ENCODE measurements at regions not wholly inside any gene's neighbourhood (a gene's known extent, or its start where the extent isn't known, plus 50 kb on each side); places are given as distances from the start of the nearest gene placed in this dataset.

GRCh38 chr4:27764526-27764837 is 903.8 kb downstream of the STIM2 start:
- Histone ChIP-seq H3K4me1 (ENCODE audit: insufficient read depth) (no peaks in the 10 kb centered on the region), H3K79me2 (ENCODE audit: insufficient read depth) (no peaks in the 10 kb centered on the region), H3F3A (ENCODE audit: insufficient read depth) (no peaks in the 10 kb centered on the region), H3K36me3 (ENCODE audit: low read depth) (no peaks in the 10 kb centered on the region), H3K9me2 (ENCODE audit: insufficient read depth) (no peaks in the 10 kb centered on the region), H3K9ac (no peak overlapping the region), H3K4me3 (no peak overlapping the region), H3K4me2 (ENCODE audit: unreplicated experiment) (no peak overlapping the region), H2AFZ (no peak overlapping the region), H3K27ac (no peak overlapping the region), H3K9me3 (ENCODE audit: low read depth) (no peaks in the 10 kb centered on the region), H3K27me3 (replicated peaks; ENCODE audit: insufficient read depth) (no peaks in the 10 kb centered on the region), H4K20me1 (ENCODE audit: insufficient read depth) (no peaks in the 10 kb centered on the region)
- in situ Hi-C loops (cut with MboI), result no loop called here
- TF ChIP-seq EZH2phosphoT487 (IDR thresholded peaks at IDR 0.05; ENCODE audit: insufficient read depth, low read depth), result no peak
- TF ChIP-seq EZH2 (IDR thresholded peaks at IDR 0.05; ENCODE audit: insufficient read depth, poor library complexity, severe bottlenecking), result no peak
- DNase-seq, result no peak
- WGBS, 2 experiments (ENCODE audit: low coverage in 1 of 2, low lambda C conversion rate in 2 of 2, missing lambda C conversion rate in 2 of 2), result 13 to 22% methylated on average over 4 of the region's 4 CpGs

- no peaks in the 10 kb centered on the region for H3K9me3 ChIP-seq (ENCODE audit: low read depth)
- H2AFZ ChIP-seq, result no peak overlapping the region
- no peak overlapping the region for H3K9ac ChIP-seq
- H3K9me2 ChIP-seq (ENCODE audit: insufficient read depth), result no peaks in the 10 kb centered on the region
- no peak overlapping the region for H3K4me3 ChIP-seq
- no peak for DNase-seq
- H4K20me1 ChIP-seq (ENCODE audit: insufficient read depth), result no peaks in the 10 kb centered on the region
- WGBS, 2 experiments (ENCODE audit: low coverage in 1 of 2, low lambda C conversion rate in 2 of 2, missing lambda C conversion rate in 2 of 2), result 52 to 57% methylated on average over 7 of the region's 7 CpGs
- H3K4me2 ChIP-seq (ENCODE audit: unreplicated experiment), result no peak overlapping the region
- no peaks in the 10 kb centered on the region for H3F3A ChIP-seq (ENCODE audit: insufficient read depth)
- H3K4me1 ChIP-seq (ENCODE audit: insufficient read depth), result no peaks in the 10 kb centered on the region
- TF ChIP-seq EZH2 (IDR thresholded peaks at IDR 0.05; ENCODE audit: insufficient read depth, poor library complexity, severe bottlenecking), result no peak
- no peaks in the 10 kb centered on the region for H3K36me3 ChIP-seq (ENCODE audit: low read depth)
- H3K79me2 ChIP-seq (ENCODE audit: insufficient read depth), result no peaks in the 10 kb centered on the region
- no peaks in the 10 kb centered on the region for H3K27me3 ChIP-seq (replicated peaks; ENCODE audit: insufficient read depth)
- in situ Hi-C loops (cut with MboI), result no loop called here
- no peak overlapping the region for H3K27ac ChIP-seq
These were observed 910.3 kb downstream of the STIM2 start for GRCh38 chr4:27770895-27771294.

- no peak overlapping the region for H3K4me3 ChIP-seq
- DNase-seq, result no peak
- H3K27ac ChIP-seq, result no peak overlapping the region
- no peaks in the 10 kb centered on the region for H3K9me3 ChIP-seq (ENCODE audit: low read depth)
- no peaks in the 10 kb centered on the region for H3K79me2 ChIP-seq (ENCODE audit: insufficient read depth)
- no peaks in the 10 kb centered on the region for H3K4me1 ChIP-seq (ENCODE audit: insufficient read depth)
- H3K9ac ChIP-seq, result no peak overlapping the region
- no peaks in the 10 kb centered on the region for H3F3A ChIP-seq (ENCODE audit: insufficient read depth)
- H2AFZ ChIP-seq, result no peak overlapping the region
- in situ Hi-C loops (cut with MboI), result no loop called here
- H4K20me1 ChIP-seq (ENCODE audit: insufficient read depth), result no peaks in the 10 kb centered on the region
- no peaks in the 10 kb centered on the region for H3K27me3 ChIP-seq (replicated peaks; ENCODE audit: insufficient read depth)
- no peak overlapping the region for H3K4me2 ChIP-seq (ENCODE audit: unreplicated experiment)
- H3K9me2 ChIP-seq (ENCODE audit: insufficient read depth), result no peaks in the 10 kb centered on the region
- TF ChIP-seq EZH2 (IDR thresholded peaks at IDR 0.05; ENCODE audit: insufficient read depth, poor library complexity, severe bottlenecking), result no peak
- TF ChIP-seq EZH2phosphoT487 (IDR thresholded peaks at IDR 0.05; ENCODE audit: insufficient read depth, low read depth), result no peak
- WGBS, 2 experiments (ENCODE audit: low coverage in 1 of 2, low lambda C conversion rate in 2 of 2, missing lambda C conversion rate in 2 of 2), result 15 to 20% methylated on average over 3 of the region's 3 CpGs
- no peaks in the 10 kb centered on the region for H3K36me3 ChIP-seq (ENCODE audit: low read depth)
These were observed 914.5 kb downstream of the STIM2 start for GRCh38 chr4:27775156-27775555.

- Histone ChIP-seq H2AFZ (no peak overlapping the region), H3K27me3 (replicated peaks; ENCODE audit: insufficient read depth) (no peaks in the 10 kb centered on the region), H3K9ac (no peak overlapping the region), H3K4me1 (ENCODE audit: insufficient read depth) (no peaks in the 10 kb centered on the region), H3K4me3 (no peak overlapping the region), H3K4me2 (ENCODE audit: unreplicated experiment) (no peak overlapping the region), H3K9me2 (ENCODE audit: insufficient read depth) (no peaks in the 10 kb centered on the region), H3K36me3 (ENCODE audit: low read depth) (no peaks in the 10 kb centered on the region), H3K9me3 (ENCODE audit: low read depth) (no peaks in the 10 kb centered on the region), H3K27ac (no peak overlapping the region), H3K79me2 (ENCODE audit: insufficient read depth) (no peaks in the 10 kb centered on the region), H3F3A (ENCODE audit: insufficient read depth) (no peaks in the 10 kb centered on the region), H4K20me1 (ENCODE audit: insufficient read depth) (no peaks in the 10 kb centered on the region)
- 28 to 29% methylated on average over 1 of the region's 1 CpG for WGBS, 2 experiments (ENCODE audit: low coverage in 1 of 2, low lambda C conversion rate in 2 of 2, missing lambda C conversion rate in 2 of 2)
- TF ChIP-seq EZH2phosphoT487 (IDR thresholded peaks at IDR 0.05; ENCODE audit: insufficient read depth, low read depth), result no peak
- TF ChIP-seq EZH2 (IDR thresholded peaks at IDR 0.05; ENCODE audit: insufficient read depth, poor library complexity, severe bottlenecking), result no peak
- DNase-seq, result no peak
- in situ Hi-C loops (cut with MboI), result no loop called here
These were observed 919.2 kb downstream of the STIM2 start for GRCh38 chr4:27779827-27780226.

DNA sequence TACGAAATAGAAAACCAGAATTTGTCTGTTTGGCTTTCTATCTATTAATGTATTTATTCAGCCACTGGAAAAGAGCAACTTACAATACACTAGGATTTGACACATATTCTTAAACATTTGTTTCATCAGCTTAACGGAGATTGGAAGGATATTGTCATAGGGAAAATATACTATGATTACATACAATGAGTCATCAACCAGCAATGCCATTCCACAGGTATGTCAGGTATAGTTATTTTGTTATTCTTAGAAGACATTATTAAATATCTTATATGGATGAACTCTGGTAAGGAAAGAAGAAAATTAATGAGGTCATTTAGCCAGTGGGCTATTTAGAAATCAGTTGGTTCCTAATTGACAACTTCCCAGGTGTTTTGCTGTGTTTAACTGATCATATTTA is 926.6 kb downstream of the STIM2 start:
- no peaks in the 10 kb centered on the region for H3K36me3 ChIP-seq (ENCODE audit: low read depth)
- H4K20me1 ChIP-seq (ENCODE audit: insufficient read depth), result no peaks in the 10 kb centered on the region
- no peak for DNase-seq
- H3K4me2 ChIP-seq (ENCODE audit: unreplicated experiment), result no peak overlapping the region
- no peak for TF ChIP-seq EZH2 (IDR thresholded peaks at IDR 0.05; ENCODE audit: insufficient read depth, poor library complexity, severe bottlenecking)
- no peak for TF ChIP-seq EZH2phosphoT487 (IDR thresholded peaks at IDR 0.05; ENCODE audit: insufficient read depth, low read depth)
- H3K27me3 ChIP-seq (replicated peaks; ENCODE audit: insufficient read depth), result no peaks in the 10 kb centered on the region
- H3K27ac ChIP-seq, result no peak overlapping the region
- no peaks in the 10 kb centered on the region for H3K9me3 ChIP-seq (ENCODE audit: low read depth)
- no peak overlapping the region for H3K4me3 ChIP-seq
- H2AFZ ChIP-seq, result no peak overlapping the region
- in situ Hi-C loops (cut with MboI), result no loop called here
- no peaks in the 10 kb centered on the region for H3K9me2 ChIP-seq (ENCODE audit: insufficient read depth)
- 25 to 30% methylated on average over 2 of the region's 2 CpGs for WGBS, 2 experiments (ENCODE audit: low coverage in 1 of 2, low lambda C conversion rate in 2 of 2, missing lambda C conversion rate in 2 of 2)
- no peaks in the 10 kb centered on the region for H3K79me2 ChIP-seq (ENCODE audit: insufficient read depth)
- H3K4me1 ChIP-seq (ENCODE audit: insufficient read depth), result no peaks in the 10 kb centered on the region
- H3F3A ChIP-seq (ENCODE audit: insufficient read depth), result no peaks in the 10 kb centered on the region
- H3K9ac ChIP-seq, result no peak overlapping the region
